ENCODE measurements at regions not wholly inside any gene's neighbourhood (a gene's known extent, or its start where the extent isn't known, plus 50 kb on each side); places are given as distances from the start of the nearest gene placed in this dataset.

DNA sequence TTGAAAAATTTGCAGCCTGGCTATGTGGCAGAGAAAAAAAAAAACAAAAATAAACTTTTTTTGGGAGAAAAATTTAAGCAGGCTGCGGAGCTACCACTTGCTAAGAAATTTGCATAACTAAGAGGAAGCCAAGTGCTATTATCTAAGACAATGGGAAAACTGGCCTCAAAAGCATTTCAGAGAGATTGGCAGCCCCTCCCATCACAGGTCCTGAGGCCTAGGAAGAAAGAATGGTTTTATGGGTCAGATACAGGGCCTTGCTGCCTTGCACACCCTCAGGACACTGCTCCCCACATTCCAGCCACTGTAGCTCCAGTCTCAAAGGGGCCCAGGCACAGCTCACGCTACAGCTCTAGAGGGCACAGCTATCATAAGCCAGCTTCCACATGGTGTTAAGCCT lies 777.9 kb downstream of the TENT5A start:
- Histone ChIP-seq H3K9ac (ENCODE audit: low read length in 3 of 3) (no peak overlapping the region), H3K4me1 (ENCODE audit: control insufficient read depth in 2 of 3, insufficient read depth in 2 of 3, low read depth in 1 of 3, low read length in 3 of 3) (peaks cover 0 to 4% (median 0%) of the 10 kb centered on the region in 3 donors), H3K27ac (ENCODE audit: low read depth in 2 of 2, low read length in 2 of 2) (no peak overlapping the region), H3K4me3 (ENCODE audit: low read length in 3 of 3) (no peak overlapping the region), H3K27me3 (ENCODE audit: control insufficient read depth, insufficient read depth, low read length) (no peaks in the 10 kb centered on the region), H3K36me3 (ENCODE audit: control insufficient read depth in 2 of 3, insufficient read depth in 3 of 3, low read length in 3 of 3) (no peaks in the 10 kb centered on the region), H3K9me3 (ENCODE audit: control insufficient read depth in 2 of 3, insufficient read depth in 1 of 3, low read length in 3 of 3) (no peaks in the 10 kb centered on the region)
- intact Hi-C loops (cut with DNase I) = no loop called here
- no peak for TF ChIP-seq CTCF (IDR thresholded peaks at IDR 0.05; ENCODE audit: borderline replicate concordance, extremely low read depth, insufficient read depth)
- FAIRE-seq (no peak), DNase-seq (no peak)

GRCh38 chr6:80969439-80969838 lies 783.0 kb downstream of the TENT5A start:
- Histone ChIP-seq H3K9me3 (ENCODE audit: control insufficient read depth in 2 of 3, insufficient read depth in 1 of 3, low read length in 3 of 3) (no peaks in the 10 kb centered on the region), H3K27me3 (ENCODE audit: control insufficient read depth, insufficient read depth, low read length) (no peaks in the 10 kb centered on the region), H3K36me3 (ENCODE audit: control insufficient read depth in 2 of 3, insufficient read depth in 3 of 3, low read length in 3 of 3) (no peaks in the 10 kb centered on the region), H3K27ac (ENCODE audit: low read depth in 2 of 2, low read length in 2 of 2) (no peak overlapping the region), H3K4me3 (ENCODE audit: low read length in 3 of 3) (no peak overlapping the region), H3K9ac (ENCODE audit: low read length in 3 of 3) (no peak overlapping the region), H3K4me1 (ENCODE audit: control insufficient read depth in 2 of 3, insufficient read depth in 2 of 3, low read depth in 1 of 3, low read length in 3 of 3) (no peaks in the 10 kb centered on the region)
- TF ChIP-seq CTCF (IDR thresholded peaks at IDR 0.05; ENCODE audit: borderline replicate concordance, extremely low read depth, insufficient read depth) = no peak
- no peak for FAIRE-seq
- DNase-seq = no peak
- intact Hi-C loops (cut with DNase I) = no loop called here

DNA sequence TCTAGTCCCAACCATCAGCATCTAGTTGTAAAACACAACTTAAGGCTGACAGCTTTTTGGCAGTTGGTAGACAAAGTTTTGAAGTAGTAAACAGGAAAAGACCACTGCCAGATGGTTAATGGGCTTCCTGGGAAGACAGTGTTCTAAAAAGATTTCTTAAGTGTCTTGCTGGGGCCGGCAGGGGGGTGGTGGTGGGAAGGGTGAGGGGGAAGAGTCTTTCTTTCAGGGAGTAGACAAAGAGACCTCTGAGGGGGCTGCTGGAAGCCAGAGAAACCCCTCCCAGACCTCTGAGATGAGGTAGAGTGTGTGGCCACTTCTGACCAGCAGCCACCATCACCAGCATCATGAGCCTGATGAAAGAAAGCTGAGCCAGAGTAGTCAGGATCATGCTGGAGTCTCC lies 784.9 kb downstream of the TENT5A start:
- Histone ChIP-seq H3K27me3 (ENCODE audit: control insufficient read depth, insufficient read depth, low read length) (no peaks in the 10 kb centered on the region), H3K36me3 (ENCODE audit: control insufficient read depth in 2 of 3, insufficient read depth in 3 of 3, low read length in 3 of 3) (no peaks in the 10 kb centered on the region), H3K27ac (ENCODE audit: low read depth in 2 of 2, low read length in 2 of 2) (peak overlapping the region in 1 of 2 donors; percentile 53), H3K9ac (ENCODE audit: low read length in 3 of 3) (no peak overlapping the region), H3K4me3 (ENCODE audit: low read length in 3 of 3) (no peak overlapping the region), H3K4me1 (ENCODE audit: control insufficient read depth in 2 of 3, insufficient read depth in 2 of 3, low read depth in 1 of 3, low read length in 3 of 3) (no peaks in the 10 kb centered on the region), H3K9me3 (ENCODE audit: control insufficient read depth in 2 of 3, insufficient read depth in 1 of 3, low read length in 3 of 3) (no peaks in the 10 kb centered on the region)
- FAIRE-seq (no peak), DNase-seq (peak in 1 of 5 donors; percentile 16)
- TF ChIP-seq CTCF (IDR thresholded peaks at IDR 0.05; ENCODE audit: borderline replicate concordance, extremely low read depth, insufficient read depth) = no peak
- intact Hi-C loops (cut with DNase I) = no loop called here

DNA sequence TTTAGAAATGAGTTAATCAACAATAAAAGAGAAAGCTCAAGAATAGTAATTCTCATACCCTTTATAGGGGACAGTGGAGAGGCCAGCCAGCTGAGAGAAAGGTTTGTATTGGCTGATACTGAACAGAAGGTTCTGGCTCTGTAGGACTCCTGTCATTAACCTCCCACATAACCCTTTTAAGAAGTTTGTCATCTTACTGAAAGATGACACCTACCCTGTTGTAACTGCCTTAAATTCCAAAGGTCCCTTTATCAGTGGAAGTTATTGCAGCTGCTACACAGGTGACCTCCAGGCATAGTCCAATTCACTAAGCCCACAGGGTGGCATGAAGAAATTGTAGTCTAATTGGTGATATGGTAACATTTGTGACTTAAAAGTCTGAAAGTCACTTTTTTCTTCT lies 790.1 kb downstream of the TENT5A start:
- Histone ChIP-seq H3K9me3 (ENCODE audit: control insufficient read depth in 2 of 3, insufficient read depth in 1 of 3, low read length in 3 of 3) (no peaks in the 10 kb centered on the region), H3K4me3 (ENCODE audit: low read length in 3 of 3) (no peak overlapping the region), H3K4me1 (ENCODE audit: control insufficient read depth in 2 of 3, insufficient read depth in 2 of 3, low read depth in 1 of 3, low read length in 3 of 3) (no peaks in the 10 kb centered on the region), H3K36me3 (ENCODE audit: control insufficient read depth in 2 of 3, insufficient read depth in 3 of 3, low read length in 3 of 3) (no peaks in the 10 kb centered on the region), H3K27me3 (ENCODE audit: control insufficient read depth, insufficient read depth, low read length) (no peaks in the 10 kb centered on the region), H3K27ac (ENCODE audit: low read depth in 2 of 2, low read length in 2 of 2) (no peak overlapping the region), H3K9ac (ENCODE audit: low read length in 3 of 3) (no peak overlapping the region)
- TF ChIP-seq CTCF (IDR thresholded peaks at IDR 0.05; ENCODE audit: borderline replicate concordance, extremely low read depth, insufficient read depth) = no peak
- no peak for FAIRE-seq
- DNase-seq = no peak
- intact Hi-C loops (cut with DNase I) = no loop called here

All from kidney (tissue), 13 donors.